ENCODE measurements at regions not wholly inside any gene's neighbourhood (a gene's known extent, or its start where the extent isn't known, plus 50 kb on each side); places are given as distances from the start of the nearest gene placed in this dataset.

- peak; percentile 36 to 48 (median 47) for DNase-seq
These were observed 54.2 kb upstream of the TMCO5A start for GRCh38 chr15:37880009-37880834.

GRCh38 chr15:37880835-37881153, 53.6 kb upstream of the TMCO5A start:
- DNase-seq = no peak

GRCh38 chr15:37881237-37882013, 53.0 kb upstream of the TMCO5A start:
- DNase-seq = no peak

GRCh38 chr15:37882640-37883039, 51.8 kb upstream of the TMCO5A start:
- no peak for DNase-seq
